Uterus (tissue), 2 donors: ENCODE measurements at regions not wholly inside any gene's neighbourhood (a gene's known extent, or its start where the extent isn't known, plus 50 kb on each side); places are given as distances from the start of the nearest gene placed in this dataset.

Experiments used
- CTCF ChIP-seq, 4 experiments: fragments of 200-600 bp in 2 of 4; fragments of 450-650 bp in 2 of 4; sonication (generic) in 2 of 4; IDR thresholded peaks; one replicate each; pipeline ENCODE4 v1.5.1; 2016 to 2019; ENCODE audit warnings: antibody characterized with exemption in 4 of 4, mild to moderate bottlenecking in 2 of 4, moderate library complexity in 1 of 4
- POLR2A ChIP-seq, 2 donors: fragments of 450-650 bp; IDR thresholded peaks; one replicate each; pipeline ENCODE4 v1.6.1; 2016; ENCODE audit warnings: antibody characterized with exemption in 2 of 2, mild to moderate bottlenecking in 1 of 2, moderate library complexity in 1 of 2

GRCh38 chr1:240691909-240692705 is 80.2 kb upstream of the GREM2 start:
- TF ChIP-seq POLR2A (IDR thresholded peaks at IDR 0.05): no peak
- TF ChIP-seq CTCF (IDR thresholded peaks at IDR 0.05): peak; percentile 58 to 72 (median 64)
